Neural cell (in vitro differentiated cells): ENCODE measurements at regions not wholly inside any gene's neighbourhood (a gene's known extent, or its start where the extent isn't known, plus 50 kb on each side); places are given as distances from the start of the nearest gene placed in this dataset.

Source experiments
- H2AFZ ChIP-seq: fragments of 200-600, 300-800 bp; sonication (generic), shearing (Covaris generic); 2 replicates; pipeline ENCODE4 v1.6.0; 2014; ENCODE audit warnings: low read depth, mild to moderate bottlenecking, antibody characterized with exemption, low read length, moderate library complexity
- H3F3A ChIP-seq: fragments of 200-600 bp; shearing (Covaris generic); 2 replicates; pipeline ENCODE4 v1.6.1; 2016; ENCODE audit warnings: mild to moderate bottlenecking, moderate library complexity, mixed read lengths, antibody characterized with exemption, low read length; ENCODE audit not compliant: insufficient read depth, poor library complexity, severe bottlenecking
- H3K27ac ChIP-seq: fragments of 200-600, 300-800 bp; sonication (generic), shearing (Covaris generic); 2 replicates; pipeline ENCODE4 v1.5.1; 2014; ENCODE audit warnings: mild to moderate bottlenecking, low read length, moderate library complexity
- H3K27me3 ChIP-seq: fragments of 300-800, 200-600 bp; sonication (generic), shearing (Covaris generic); 2 replicates; pipeline ENCODE4 v1.6.0; 2014; ENCODE audit warnings: mild to moderate bottlenecking, low read depth, low read length, moderate library complexity; ENCODE audit not compliant: insufficient read depth
- H3K36me3 ChIP-seq: fragments of 300-800, 200-600 bp; sonication (generic), shearing (Covaris generic); 2 replicates; pipeline ENCODE4 v1.5.1; 2014; ENCODE audit warnings: mild to moderate bottlenecking, antibody characterized with exemption, low read length, moderate library complexity; ENCODE audit not compliant: insufficient read depth
- H3K4me2 ChIP-seq: fragments of 300-800, 200-600 bp; sonication (generic), shearing (Covaris generic); 2 replicates; pipeline ENCODE4 v1.6.0; 2014; ENCODE audit warnings: mild to moderate bottlenecking, low read length
- H3K4me3 ChIP-seq: fragments of 300-800, 200-600 bp; sonication (generic), shearing (Covaris generic); 2 replicates; pipeline ENCODE4 v1.5.1; 2014; ENCODE audit warnings: mild to moderate bottlenecking, low read length, moderate library complexity
- H3K79me2 ChIP-seq: fragments of 200-600 bp; shearing (Covaris generic); replicated peaks from 2 replicates; pipeline ENCODE4 v1.6.0; 2014; ENCODE audit warnings: mild to moderate bottlenecking, low read length, moderate library complexity; ENCODE audit not compliant: insufficient read depth
- H3K9ac ChIP-seq: fragments of 300-800, 200-600 bp; sonication (generic), shearing (Covaris generic); 2 replicates; pipeline ENCODE4 v1.6.1; 2016; ENCODE audit warnings: mild to moderate bottlenecking, low read length, mixed read lengths
- H3K9me2 ChIP-seq: fragments of 200-600 bp; shearing (Covaris generic); 2 replicates; pipeline ENCODE4 v1.6.1; 2016; ENCODE audit warnings: mild to moderate bottlenecking, low read length, mixed read lengths; ENCODE audit not compliant: insufficient read depth
- H3K9me3 ChIP-seq: fragments of 200-600, 300-800 bp; sonication (generic), shearing (Covaris generic); 2 replicates; pipeline ENCODE4 v1.6.1; 2016; ENCODE audit warnings: mild to moderate bottlenecking, mixed run types, low read length, moderate library complexity, mixed read lengths
- H4K20me1 ChIP-seq: fragments of 200-600 bp; shearing (Covaris generic); 2 replicates; pipeline ENCODE4 v1.6.1; 2016; ENCODE audit warnings: mild to moderate bottlenecking, mixed run types; ENCODE audit not compliant: insufficient read depth
- CTCF ChIP-seq: fragments of 450-650 bp; IDR thresholded peaks from 2 replicates; pipeline ENCODE4 v1.5.1; 2014; ENCODE audit warnings: antibody characterized with exemption, mild to moderate bottlenecking, moderate library complexity; ENCODE audit not compliant: poor library complexity, severe bottlenecking
- EP300 ChIP-seq: fragments of 450-650 bp; conservative IDR thresholded peaks from 2 replicates; pipeline ENCODE4 v1.6.1; 2014; ENCODE audit warnings: antibody characterized with exemption, mild to moderate bottlenecking, moderate library complexity; ENCODE audit not compliant: poor library complexity, severe bottlenecking
- EZH2 ChIP-seq: fragments of 200-600, 300-800 bp; shearing (Covaris generic), sonication (generic); IDR thresholded peaks from 2 replicates; pipeline ENCODE4 v1.6.1; 2014; ENCODE audit warnings: antibody characterized with exemption, low read length, borderline replicate concordance, mild to moderate bottlenecking; ENCODE audit not compliant: insufficient read depth, poor library complexity, severe bottlenecking
- MXI1 ChIP-seq: fragments of 450-650 bp; conservative IDR thresholded peaks from 2 replicates; pipeline ENCODE4 v1.6.1; 2014; ENCODE audit warnings: antibody characterized with exemption, mild to moderate bottlenecking; ENCODE audit not compliant: poor library complexity, severe bottlenecking
- POLR2AphosphoS5 ChIP-seq: IDR thresholded peaks from 2 replicates; pipeline ENCODE4 v1.6.1; 2012
- RAD21 ChIP-seq: fragments of 450-650 bp; conservative IDR thresholded peaks from 2 replicates; pipeline ENCODE4 v1.6.1; 2014; ENCODE audit warnings: antibody characterized with exemption, mild to moderate bottlenecking, moderate library complexity
- REST ChIP-seq: IDR thresholded peaks from 2 replicates; pipeline ENCODE4 v1.6.1; 2012; ENCODE audit warnings: borderline replicate concordance
- SMC3 ChIP-seq: fragments of 450-650 bp; conservative IDR thresholded peaks from 2 replicates; pipeline ENCODE4 v1.6.1; 2014; ENCODE audit warnings: antibody characterized with exemption, mild to moderate bottlenecking, moderate library complexity; ENCODE audit not compliant: poor library complexity
- TAF1 ChIP-seq: IDR thresholded peaks from 2 replicates; pipeline ENCODE4 v1.6.1; 2012; ENCODE audit warnings: low read depth

GRCh38 chr3:161879470-161879869, 382.9 kb downstream of the OTOL1 start:
- H3K27ac ChIP-seq: no peak overlapping the region
- H3K4me3 ChIP-seq: no peak overlapping the region
- H3K9ac ChIP-seq: no peak overlapping the region
- H3K27me3 ChIP-seq: no peaks in the 10 kb centered on the region
- no peak overlapping the region for H2AFZ ChIP-seq
- H3F3A ChIP-seq: no peaks in the 10 kb centered on the region
- no peaks in the 10 kb centered on the region for H3K9me3 ChIP-seq
- no peaks in the 10 kb centered on the region for H4K20me1 ChIP-seq
- H3K4me2 ChIP-seq: no peak overlapping the region
- H3K36me3 ChIP-seq: no peaks in the 10 kb centered on the region
- no peaks in the 10 kb centered on the region for H3K79me2 ChIP-seq
- TF ChIP-seq MXI1 (no peak), EZH2 (no peak), RAD21 (no peak), CTCF (no peak), TAF1 (no peak), EP300 (no peak), SMC3 (no peak), REST (no peak), POLR2AphosphoS5 (no peak)
- H3K9me2 ChIP-seq: no peaks in the 10 kb centered on the region

GRCh38 chr3:161884830-161885229, 388.2 kb downstream of the OTOL1 start:
- Histone ChIP-seq H3K36me3 (no peaks in the 10 kb centered on the region), H3K4me2 (no peak overlapping the region), H3K9ac (no peak overlapping the region), H3K27ac (no peak overlapping the region), H3K9me2 (no peaks in the 10 kb centered on the region), H3K79me2 (no peaks in the 10 kb centered on the region), H3K27me3 (no peaks in the 10 kb centered on the region), H3F3A (no peaks in the 10 kb centered on the region), H3K4me3 (no peak overlapping the region), H3K9me3 (no peaks in the 10 kb centered on the region), H2AFZ (no peak overlapping the region), H4K20me1 (no peaks in the 10 kb centered on the region)
- TF ChIP-seq SMC3: no peak

GRCh38 chr3:161890147-161890625, 393.6 kb downstream of the OTOL1 start:
- no peak for TF ChIP-seq SMC3
- no peak for TF ChIP-seq POLR2AphosphoS5
- TF ChIP-seq MXI1: no peak
- no peak for TF ChIP-seq RAD21
- TF ChIP-seq EP300: no peak
- TF ChIP-seq TAF1: no peak
- TF ChIP-seq REST: no peak
- TF ChIP-seq CTCF: no peak
- no peak for TF ChIP-seq EZH2
- Histone ChIP-seq H3K4me2 (no peak overlapping the region), H2AFZ (no peak overlapping the region), H3K27ac (no peak overlapping the region), H3K9ac (no peak overlapping the region), H3K36me3 (no peaks in the 10 kb centered on the region), H3K79me2 (no peaks in the 10 kb centered on the region), H3K27me3 (no peaks in the 10 kb centered on the region), H3K4me3 (no peak overlapping the region), H3F3A (no peaks in the 10 kb centered on the region), H4K20me1 (no peaks in the 10 kb centered on the region), H3K9me3 (no peaks in the 10 kb centered on the region), H3K9me2 (no peaks in the 10 kb centered on the region)
